ENCODE measurements at regions not wholly inside any gene's neighbourhood (a gene's known extent, or its start where the extent isn't known, plus 50 kb on each side); places are given as distances from the start of the nearest gene placed in this dataset.

DNA sequence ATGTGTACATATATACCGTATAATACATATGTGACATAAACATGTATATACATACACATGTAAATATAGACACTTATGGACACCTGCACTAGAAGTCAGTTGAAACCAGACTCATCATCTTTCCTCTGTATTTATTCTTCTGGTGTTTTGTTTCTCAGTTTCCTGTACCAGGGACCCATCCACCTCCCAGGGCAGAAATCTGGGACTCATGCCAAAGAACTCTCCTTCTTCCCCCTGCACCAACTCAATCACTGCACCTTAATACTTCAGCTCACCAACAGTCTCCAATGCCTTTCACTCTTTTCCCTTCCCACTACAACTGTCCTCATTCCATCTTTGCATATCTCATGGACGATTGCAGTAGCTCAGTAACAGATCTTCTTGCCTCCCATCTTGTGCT is 428.0 kb downstream of the FBXO15 start:
- DNase-seq, result no peak

DNA sequence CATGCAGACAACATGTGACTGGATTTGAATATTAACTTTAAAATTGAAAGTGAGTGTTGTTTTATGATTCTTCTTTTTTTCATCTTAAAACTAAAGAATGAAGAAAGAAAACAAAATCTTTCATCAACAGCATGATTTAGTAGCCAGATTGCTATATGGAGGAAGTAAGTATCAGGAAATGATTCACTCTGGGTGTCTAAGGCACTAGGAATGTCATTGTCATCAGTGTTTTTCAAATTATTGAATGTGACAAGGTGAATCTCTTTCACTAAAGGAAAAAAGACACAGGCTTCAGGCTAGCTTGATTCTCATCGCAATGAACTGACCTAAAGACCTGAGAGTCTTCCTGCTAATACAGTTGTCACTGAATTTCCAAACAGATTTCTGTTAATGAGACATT is 430.1 kb downstream of the FBXO15 start:
- no peak for DNase-seq

DNA sequence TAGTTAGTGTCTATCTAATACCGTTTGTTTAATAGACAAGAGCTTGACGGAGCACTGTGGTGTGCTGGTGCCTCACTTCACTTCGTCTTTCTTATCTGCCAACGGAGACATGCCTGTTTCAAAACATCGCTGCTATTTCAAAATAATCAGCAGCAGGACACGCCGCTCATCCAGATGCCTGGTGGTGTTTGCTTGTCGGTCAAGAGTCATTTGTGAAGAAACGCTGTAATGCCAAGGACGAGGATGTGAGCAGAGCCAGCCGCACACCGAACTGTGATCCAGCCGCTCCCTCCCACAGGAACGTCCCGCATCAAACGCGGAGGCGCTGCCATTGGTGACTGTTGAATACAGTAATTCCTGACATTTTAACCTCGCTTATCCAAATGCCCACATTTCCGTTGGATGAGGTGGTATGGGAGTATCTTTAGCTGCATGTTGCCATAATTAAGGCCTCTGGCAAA is 432.4 kb downstream of the FBXO15 start:
- DNase-seq, result no peak

DNA sequence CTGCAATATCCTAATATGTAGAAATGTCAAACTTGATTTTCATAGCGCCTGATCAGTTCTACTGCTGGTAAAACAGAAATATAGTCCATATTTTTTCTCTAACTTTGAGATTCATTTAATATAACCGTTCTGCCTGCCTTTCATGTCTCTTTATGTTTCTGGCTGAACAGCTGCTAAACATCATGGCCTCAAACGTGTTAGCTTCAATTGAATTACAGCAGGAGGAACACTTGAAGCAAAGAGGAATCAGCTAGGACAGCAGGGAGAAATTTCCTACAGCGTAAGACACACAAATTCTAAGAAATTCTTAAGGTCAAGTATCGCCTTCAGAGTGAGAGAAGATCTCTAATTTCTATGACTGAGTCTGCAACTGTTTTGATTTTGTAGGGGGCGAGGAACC is 433.2 kb downstream of the FBXO15 start:
- DNase-seq, result no peak

DNA sequence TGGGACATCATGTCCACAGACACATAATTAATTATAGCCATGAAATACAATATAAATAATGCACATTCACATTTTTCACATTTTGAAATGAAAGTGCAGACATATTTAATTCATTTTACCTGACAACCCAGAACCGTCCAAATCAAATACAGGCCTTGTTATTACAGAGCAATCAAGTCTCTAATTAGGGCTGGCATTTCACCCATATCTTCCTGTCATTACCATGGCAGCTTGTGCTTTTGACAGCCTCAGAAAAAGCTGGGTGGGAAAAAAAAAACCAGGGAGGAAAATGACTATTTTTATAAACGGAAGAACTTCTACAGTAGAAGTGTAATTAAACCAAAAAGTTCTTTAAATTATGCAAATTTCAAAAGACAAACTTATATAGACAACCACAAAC is 436.4 kb downstream of the FBXO15 start:
- no peak for DNase-seq

DNA sequence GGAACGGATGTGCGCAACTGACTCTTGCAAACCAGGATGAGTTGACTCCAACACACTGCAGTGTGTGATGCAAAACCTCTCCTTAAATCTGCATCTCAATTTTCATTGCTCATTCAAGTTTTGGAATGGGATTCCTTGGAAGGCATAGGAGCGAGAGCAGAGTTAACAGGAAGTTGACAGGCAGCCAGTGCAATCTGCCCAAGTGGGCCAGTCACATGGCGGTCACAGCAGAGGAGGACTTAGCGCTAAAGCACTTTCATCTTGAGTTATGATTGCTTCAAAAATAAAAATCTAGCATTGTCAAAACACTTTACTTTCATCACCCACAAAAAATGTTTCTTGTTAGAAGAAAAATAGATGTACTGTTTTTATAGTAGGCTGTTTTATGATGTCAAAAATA is 439.0 kb downstream of the FBXO15 start:
- no peak for DNase-seq

DNA sequence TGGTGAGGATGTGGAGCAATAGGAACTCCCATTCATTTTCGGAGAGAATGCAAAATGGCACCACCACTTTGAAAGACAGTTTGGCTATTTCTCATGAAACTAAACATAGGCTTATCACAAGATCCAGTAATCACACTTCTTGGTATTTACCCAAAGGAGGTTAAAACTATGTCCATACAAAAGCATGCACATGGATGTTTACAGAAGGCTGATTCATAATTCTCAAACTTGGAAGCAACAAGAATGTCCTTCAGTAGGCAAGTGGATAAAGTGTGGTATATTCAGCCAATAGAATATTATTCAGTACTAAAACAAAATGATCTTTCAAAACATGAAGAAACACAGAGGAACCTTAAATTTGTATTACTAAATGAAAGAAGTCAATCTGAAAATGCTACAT is 440.6 kb downstream of the FBXO15 start:
- DNase-seq, result no peak

DNA sequence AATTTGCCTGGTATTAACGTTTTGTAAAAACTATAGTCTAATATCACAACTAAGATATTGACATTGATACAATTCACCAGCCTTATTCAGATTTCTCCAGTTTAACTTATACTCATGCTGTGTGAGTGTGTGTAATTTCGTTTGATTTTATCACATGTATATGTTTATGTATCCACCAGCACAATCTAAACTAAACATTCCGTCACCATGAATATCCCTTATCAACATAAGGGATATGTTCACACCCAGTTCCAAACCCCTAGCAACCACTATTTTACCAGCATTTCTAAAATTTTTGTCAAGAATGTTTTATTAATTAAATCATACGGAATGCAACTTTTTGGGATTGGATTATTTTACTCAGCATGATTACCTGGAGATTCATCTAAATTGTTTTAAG is 450.3 kb downstream of the FBXO15 start:
- no peak for DNase-seq

DNA sequence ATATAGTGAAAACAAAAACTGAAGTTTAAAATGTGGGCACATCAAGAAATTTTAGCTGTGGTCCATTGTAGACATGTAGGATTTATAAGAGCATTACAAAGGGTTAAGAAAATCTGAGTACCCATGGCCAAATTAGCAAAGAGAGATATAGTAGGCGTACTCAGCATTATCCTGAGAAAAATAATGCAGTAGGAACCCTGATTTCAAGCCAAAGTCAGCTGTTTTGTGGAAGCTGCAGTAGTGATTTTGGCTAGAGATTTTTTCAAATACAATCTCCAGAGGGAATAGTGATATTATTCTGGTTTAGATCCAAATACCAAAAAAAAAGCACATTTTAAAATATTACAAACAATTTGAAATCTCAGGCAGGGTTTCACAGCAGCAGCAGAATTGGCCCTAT is 450.9 kb downstream of the FBXO15 start:
- no peak for DNase-seq

DNA sequence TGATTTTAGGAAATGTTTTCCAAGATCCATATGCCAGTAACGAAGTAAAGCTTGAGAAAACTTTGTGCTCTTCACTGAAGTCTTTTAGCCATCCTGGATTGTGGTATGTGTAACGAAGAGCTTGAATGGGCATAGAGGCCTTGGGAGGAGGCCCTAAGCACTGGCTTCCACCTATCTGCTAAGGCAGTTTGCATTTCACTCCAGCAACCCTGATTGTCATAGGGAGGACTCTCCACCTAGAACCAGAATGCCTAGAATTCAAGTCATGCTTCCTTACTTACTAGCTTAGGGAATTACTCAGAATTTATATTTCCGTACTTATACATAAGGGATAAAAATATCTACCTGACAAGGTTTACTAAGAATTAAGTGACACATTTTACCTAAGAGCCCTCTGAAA is 451.5 kb downstream of the FBXO15 start:
- DNase-seq, result no peak

DNA sequence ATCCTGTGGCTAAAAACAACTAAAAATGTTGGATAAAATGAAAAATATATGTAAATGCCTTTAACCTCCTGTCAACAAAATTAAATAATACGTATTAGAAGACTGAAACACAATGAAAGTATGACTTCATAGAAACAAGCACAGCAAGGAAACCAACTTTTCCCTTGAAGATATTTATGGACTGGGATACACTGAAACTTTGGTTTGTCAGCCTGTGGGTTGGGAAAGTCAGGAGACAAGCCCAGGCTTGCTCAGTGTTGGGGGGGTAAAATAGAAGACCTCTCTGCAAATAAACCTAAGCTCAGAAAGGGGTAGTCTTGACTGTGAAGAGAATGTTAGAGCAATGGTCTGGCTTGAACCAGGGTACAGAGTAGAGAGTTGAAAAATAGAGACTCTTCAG is 454.5 kb downstream of the FBXO15 start:
- no peak for DNase-seq

DNA sequence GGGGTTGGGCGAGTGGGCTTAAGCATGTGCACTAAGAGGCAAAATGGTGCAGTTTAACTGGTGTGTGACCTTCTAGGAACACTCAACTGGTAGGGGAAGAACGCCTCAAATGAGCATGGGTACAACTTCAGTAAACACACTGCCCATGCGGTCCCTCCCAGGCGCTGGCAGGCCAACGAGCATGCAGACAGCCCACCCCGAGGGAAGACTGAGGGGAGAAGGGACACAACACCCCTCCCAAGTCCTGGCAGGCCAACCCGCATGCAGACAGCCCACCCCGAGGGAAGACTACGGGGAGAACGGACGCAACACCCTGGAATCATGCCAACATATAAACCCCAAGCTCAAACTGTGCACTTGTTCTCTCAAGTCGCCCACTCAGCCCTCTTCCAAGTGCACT is 456.0 kb downstream of the FBXO15 start:
- no peak for DNase-seq

DNA sequence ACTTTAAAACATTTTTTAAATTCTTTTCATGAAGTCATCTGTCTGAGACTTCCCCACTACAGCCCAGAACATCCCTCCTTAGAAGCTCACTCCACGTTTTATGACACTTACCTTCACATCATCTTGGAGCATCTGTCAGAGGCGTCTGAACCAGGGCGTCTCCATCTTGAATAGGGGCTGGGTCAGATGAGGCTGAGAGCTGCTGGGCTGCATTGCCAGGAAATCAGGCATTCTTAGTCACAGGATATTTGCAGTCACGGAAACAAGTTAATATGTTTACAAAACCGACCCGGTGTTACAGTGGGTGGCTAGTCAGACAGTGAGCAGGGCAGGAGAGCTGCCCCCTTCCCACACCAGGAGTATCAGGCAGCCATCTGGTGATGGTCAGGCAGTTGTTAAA is 456.5 kb downstream of the FBXO15 start:
- DNase-seq, result no peak

DNA sequence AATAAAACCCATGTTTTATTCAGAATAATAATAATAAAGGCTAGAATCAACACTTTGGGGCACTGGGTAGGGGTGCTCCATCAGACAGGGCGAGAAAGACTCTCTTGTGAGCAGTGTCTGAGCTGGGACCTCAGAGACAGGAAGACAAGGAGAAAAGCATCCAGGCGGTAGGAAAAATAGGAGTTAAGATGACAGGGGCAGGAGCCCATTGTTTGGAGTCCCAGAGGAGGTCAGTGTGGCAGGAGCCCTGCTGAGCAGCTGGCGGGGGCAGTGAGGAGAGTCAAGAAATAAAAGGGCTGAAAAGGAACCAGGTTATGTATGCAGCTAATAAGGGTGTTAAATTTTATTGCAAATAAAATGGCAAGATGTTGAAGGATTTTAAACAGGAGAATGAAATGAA is 457.4 kb downstream of the FBXO15 start:
- no peak for DNase-seq

DNA sequence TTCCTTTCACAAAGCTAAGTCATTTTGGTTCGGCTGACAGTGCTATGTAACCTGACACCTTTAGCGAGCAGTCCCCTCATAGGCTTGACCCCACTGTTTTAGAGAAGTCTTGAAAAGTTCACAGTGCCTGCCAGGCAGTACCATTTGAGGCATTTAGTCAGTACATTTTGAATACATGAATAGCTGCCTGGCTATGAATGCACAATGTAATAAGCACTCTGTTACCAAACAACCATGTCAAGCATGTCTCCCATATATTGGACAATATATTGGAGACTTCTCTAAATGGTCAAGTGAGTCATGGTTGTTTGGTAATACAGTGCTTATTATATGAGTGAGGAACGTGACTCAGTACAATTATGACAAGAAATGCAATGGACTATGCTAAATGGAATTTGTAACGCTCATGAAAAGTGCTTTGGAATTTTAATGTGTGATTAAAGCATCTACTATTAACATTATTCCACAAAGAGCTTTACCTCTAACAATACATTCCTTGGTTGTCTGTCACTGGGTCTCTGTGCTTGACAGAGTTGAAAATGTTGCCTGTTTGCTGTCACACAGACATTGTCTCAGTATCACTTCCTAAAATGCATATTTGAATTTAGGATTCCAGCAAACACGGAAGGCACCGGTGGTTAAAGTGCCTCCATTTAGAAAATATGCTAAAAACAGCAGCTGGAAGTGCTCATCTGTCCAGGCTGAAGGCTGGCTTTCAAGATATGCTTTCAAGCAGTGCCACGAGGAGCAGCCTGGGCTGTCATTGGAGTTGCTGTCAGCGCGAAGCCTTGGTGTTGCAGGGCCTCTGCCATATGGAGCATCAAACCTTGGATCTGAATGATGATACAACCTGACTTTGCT is 458.6 kb downstream of the FBXO15 start:
- no peak for DNase-seq

DNA sequence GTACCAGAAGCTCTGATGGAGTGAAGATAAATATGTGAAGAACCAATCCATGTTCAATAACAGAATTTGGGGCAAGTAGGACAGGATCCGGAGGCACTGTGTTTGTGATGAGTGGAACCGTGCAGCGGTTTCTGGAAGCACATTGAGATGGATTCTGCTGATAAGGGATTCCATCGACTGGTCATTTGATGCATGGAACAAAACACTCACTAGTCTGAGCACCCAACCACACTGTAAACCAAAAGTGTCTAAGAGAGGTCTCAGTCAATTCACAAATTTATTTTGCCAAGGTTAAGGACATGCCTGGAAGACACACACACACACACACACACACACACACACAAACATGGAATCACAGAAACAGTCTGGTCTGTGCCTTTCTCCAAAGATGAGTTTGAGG is 459.5 kb downstream of the FBXO15 start:
- no peak for DNase-seq

DNA sequence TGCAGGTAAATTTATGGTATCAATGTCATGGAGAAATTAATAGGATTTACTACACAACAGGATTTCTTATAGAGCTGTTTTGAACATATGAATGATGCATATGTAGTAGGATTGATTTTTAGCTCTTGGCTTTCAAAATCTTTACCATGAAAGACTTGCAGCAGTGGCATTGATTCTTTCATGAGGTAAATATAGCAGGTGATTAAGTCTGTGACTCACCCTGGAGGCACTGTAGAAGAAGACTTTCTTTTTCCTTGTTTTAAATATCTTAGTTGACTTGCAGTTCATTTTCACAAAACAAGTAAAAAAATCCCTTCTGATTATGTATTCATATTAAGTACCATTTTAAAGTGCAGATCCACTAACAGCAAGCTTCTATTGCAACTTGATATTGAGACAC is 463.0 kb downstream of the FBXO15 start:
- no peak for DNase-seq

DNA sequence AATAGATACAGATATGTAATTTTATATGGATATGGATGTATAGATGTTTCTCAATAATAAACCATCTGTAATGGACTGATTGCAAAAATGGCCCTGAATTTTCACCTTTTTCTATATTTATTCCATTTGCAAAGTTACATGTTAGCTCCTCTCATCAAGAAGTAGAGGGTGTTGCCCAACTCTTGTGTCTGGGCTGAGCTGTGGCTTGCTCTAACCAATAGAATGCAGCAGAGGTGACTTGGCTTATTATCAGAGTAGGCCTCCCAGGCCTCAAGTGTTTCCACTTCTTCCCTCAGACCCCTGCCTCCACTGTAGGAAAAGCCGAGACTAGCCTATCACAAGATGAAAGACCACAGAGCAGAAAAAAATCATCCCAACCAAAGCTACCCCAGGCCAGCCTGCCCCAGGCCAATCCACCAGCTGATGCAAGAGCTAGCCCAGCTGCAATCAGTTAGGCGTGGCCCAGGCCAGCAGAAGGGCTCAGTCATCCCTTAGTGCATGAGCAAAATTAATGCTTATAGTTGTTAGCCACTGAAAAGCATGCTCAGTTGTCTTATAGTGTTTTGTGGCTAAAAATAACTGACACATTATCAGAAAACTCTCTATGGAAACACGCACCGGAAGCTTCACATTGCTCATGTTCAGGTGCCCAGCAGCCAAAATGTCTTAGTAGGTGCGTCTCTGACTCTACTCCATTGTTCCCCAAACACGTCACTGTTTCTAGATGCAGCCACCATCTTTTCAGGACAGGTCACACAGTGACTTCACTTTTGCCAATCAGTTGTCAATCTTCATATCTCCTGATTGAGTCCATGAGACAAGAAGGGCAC is 464.0 kb downstream of the FBXO15 start:
- no peak for DNase-seq

DNA sequence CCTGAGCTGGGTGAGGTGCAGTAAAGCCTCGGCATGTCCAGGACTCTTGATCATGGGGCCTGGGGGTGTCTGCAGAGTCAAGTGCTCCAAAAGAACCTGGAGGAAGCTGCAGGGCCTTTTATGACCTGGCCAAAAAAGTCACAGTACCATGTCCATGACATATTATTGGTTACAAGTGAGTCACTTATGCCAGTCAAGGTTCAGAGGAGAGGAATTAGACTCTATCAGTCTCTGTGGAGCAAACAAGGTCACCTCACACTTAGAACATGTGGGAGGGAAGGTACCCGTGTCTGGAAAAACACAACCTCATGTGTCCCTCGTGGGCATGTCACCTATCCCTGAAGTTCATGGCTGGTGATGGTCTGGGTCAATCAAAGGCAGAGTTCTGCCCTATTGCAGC is 465.7 kb downstream of the FBXO15 start:
- DNase-seq, result no peak

DNA sequence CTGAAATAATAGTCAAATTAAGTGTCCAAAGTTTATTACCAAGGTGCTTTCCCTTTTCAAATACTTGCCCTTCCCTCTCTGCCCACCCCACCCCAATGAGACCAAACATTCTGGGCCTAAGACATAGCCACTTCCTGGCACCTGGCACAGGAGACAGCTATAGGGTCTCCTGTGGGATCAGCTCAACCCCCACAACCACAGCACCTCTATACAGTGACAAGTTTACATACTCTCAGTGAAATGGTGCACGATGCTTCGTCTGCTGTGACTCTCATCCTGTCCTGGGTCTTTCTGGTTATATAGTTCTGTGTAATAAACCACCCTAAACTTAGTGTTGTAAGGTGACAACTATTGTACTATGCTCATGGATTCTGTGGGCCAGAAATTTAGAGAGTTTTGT is 466.2 kb downstream of the FBXO15 start:
- no peak for DNase-seq

DNA sequence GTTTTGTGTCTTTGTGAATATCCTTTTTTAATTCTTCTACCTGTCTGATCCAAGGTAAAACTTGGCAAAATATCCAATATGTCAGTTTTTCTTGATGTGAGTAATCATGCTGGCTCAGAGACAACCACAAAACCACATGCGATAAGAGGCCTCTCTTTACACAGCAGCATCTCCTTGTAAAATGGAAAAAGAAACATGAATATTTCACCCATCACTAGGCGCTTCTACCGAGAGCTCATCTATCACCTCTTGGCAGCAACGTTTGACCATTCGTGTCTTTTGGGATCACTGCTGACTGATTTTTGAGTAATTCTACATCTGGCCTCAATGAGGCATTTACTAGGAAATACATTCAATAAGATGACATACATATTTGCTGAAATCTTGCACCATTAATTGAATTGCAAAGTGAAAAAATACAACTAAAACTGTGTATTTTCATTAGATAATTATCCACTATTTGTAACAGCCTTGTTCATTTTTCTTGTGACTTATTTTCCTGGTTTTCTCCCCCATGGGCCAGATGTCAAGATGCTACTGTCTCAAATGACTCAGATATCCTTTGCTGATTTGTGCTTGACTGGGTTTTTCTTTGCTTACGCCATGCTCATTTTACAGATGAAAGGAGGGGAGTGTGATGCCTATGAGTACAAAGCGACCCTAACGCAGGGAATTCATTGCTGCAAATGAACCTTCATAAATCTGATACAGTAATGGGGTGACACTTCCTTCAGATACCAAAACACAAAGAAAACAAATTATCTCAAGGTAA is 467.5 kb downstream of the FBXO15 start:
- no peak for DNase-seq

DNA sequence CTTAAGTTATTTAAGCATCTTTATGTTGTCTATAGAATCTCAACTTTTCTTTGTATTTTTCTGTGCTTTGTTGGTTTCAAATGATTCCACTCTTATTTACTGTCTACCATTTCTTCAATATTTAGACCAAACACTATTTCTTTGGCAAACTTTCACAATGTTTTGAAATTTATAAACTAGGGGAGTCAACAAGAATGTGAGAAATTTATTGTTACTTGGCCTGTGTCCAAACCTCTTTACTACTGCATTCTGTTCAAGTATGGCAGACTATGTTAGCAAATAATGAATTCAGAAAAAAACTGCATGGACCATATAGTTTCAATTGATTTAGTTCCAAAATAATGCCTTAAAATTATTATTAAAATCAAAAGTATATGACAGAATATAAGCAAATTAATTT is 470.2 kb downstream of the FBXO15 start:
- DNase-seq, result no peak

DNA sequence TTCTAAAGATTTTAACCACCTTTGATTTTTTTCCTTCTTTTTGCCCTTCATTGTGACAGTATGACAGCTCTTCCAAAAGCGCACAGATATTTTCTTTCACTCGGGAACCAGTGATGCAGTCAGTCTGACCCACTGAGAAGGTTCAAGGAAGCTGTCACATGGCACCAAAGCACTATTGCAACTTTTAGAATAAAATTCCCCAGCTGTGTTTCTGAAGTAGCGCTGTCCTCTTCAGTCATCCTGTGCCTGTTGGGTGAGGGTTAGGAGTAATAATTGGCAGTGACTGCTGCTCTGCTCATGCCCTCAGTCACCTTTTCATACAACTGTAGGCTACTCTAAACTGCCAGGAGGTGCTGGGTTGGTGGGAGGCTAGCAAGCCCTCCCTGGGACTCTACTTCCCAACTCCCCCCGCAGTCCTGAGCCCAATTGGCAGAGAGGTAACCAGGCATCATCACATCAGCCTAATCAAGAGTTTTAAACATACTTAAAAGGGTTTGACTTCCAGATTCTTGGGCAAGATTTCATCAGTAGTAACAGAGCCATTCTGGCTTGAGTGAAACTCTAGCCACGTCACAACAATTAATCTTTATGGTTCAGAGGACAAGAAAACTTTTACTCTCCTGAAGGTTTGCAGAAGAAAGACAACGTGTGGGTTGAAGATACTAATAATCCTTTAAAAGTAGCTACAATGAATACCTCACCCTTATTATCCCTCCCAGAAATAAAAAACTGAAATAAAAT is 473.3 kb downstream of the FBXO15 start:
- no peak for DNase-seq

Data from stimulated activated CD4-positive, alpha-beta T cell treated with anti-CD3 and anti-CD28 coated beads, Interleukin-2, amount 100 ng/mL, for 48 hours (primary cell).